Endothelial cell of umbilical vein (primary cell): ENCODE measurements at regions not wholly inside any gene's neighbourhood (a gene's known extent, or its start where the extent isn't known, plus 50 kb on each side); places are given as distances from the start of the nearest gene placed in this dataset.

Experiments
- CTCF ChIP-seq, 2 donors: IDR thresholded peaks; 1 replicate in 1 of 2; 2 replicates in 1 of 2; pipeline ENCODE4 v1.5.1; 2011; ENCODE audit warnings: low read length in 2 of 2, mild to moderate bottlenecking in 2 of 2, moderate library complexity in 2 of 2, control low read depth in 1 of 2, inconsistent platforms in 1 of 2, low read depth in 1 of 2; ENCODE audit not compliant: insufficient read depth in 1 of 2; ENCODE audit errors: extremely low read depth in 1 of 2
- EZH2 ChIP-seq: IDR thresholded peaks from 2 replicates; pipeline ENCODE4 v1.6.1; 2012; ENCODE audit warnings: borderline replicate concordance, low read depth, mild to moderate bottlenecking, moderate library complexity, low read length, inconsistent platforms; ENCODE audit not compliant: severe bottlenecking
- MAX ChIP-seq: IDR thresholded peaks from 2 replicates; pipeline ENCODE4 v1.6.1; 2011; ENCODE audit not compliant: insufficient read depth, insufficient read length
- MYC ChIP-seq: IDR thresholded peaks from one replicate; pipeline ENCODE4 v1.6.1; 2011; ENCODE audit warnings: mild to moderate bottlenecking, low read depth, low read length
- POLR2A ChIP-seq: IDR thresholded peaks from 2 replicates; pipeline ENCODE4 v1.6.1; 2012; ENCODE audit warnings: low read depth, mild to moderate bottlenecking, control low read depth, low read length
- POLR2AphosphoS5 ChIP-seq: IDR thresholded peaks from 2 replicates; pipeline ENCODE4 v1.6.1; 2012; ENCODE audit warnings: low read depth, mild to moderate bottlenecking, control low read depth, low read length, moderate library complexity; ENCODE audit not compliant: insufficient read depth

GRCh38 chr5:57780306-57780960, 297.8 kb upstream of the ACTBL2 start:
- no peak for TF ChIP-seq CTCF (IDR thresholded peaks at IDR 0.05; ENCODE audit: extremely low read depth in 1 of 2, insufficient read depth in 1 of 2, low read depth in 1 of 2, low read length in 2 of 2)
- TF ChIP-seq POLR2A = no peak
- no peak for TF ChIP-seq MYC
- no peak for TF ChIP-seq EZH2
- TF ChIP-seq MAX = no peak
- TF ChIP-seq POLR2AphosphoS5 = peak; percentile 49
